GM03348 (cell line): ENCODE measurements at regions not wholly inside any gene's neighbourhood (a gene's known extent, or its start where the extent isn't known, plus 50 kb on each side); places are given as distances from the start of the nearest gene placed in this dataset.
A peak's percentile ranks its signal among the peaks of the same experiment; 100 is the strongest.

Experiments
- DNase-seq: peaks from one replicate; pipeline ENCODE4 v3.0.0; 2012; ENCODE audit warnings: low spot score

DNA sequence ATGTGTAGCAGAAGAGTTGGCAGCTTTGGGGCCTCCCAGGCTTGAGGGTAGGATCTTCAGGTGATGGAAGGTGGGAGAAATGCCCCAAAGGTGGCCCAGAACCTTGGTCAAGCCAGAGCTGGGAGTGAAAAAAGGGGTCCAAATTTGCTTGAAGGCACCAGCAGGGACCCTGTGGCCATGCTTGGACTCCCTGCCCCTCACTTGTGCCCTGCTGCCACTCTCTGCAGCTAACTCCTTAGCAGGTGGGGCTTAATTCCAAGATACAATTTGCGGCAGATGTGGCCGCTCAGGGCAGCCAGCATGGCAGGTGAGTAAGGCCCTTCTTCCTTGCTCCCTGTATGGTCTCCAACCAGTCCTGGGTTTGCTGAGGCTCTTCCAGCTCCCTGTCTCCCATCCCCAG, 51.3 kb upstream of the ADRA1D start:
- DNase-seq, result no peak

DNA sequence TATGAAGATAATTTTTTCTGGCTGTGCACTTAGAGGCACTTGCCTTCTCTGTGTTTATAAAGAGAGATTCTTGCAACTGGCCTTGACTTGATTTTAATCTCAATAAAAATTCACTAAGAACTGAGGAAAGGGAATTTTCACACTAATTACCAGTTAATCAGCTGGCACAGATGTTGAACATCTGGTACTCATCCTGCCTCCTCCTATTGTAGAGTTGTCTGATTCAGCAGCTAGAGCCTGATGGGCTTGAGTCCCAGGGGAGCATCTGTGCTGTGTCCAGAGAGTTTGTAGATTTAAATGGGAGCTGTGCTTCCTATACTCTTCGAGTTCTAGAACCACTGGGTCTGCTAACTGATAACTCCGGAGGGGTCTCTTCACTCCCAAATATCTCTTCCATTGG, 50.7 kb upstream of the ADRA1D start:
- peak; percentile 76 for DNase-seq

DNA sequence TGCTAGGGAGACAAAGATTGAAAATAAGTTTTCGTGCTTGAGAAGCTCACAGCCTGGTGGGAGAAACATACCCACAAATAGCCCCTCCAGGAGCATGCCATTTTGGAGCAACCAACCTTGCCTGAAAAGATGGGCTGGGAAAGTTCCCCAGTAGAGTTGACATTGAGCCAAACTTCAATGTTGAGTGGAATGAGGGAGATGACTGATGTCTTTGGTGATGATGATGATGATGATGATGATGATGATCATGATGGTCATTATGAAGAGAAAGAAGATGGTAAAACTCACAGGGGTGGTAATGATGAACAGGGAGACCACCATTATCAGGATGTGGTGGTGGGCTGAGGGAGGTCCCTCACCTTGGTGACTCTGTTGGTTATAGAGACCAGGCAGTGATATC, 50.1 kb upstream of the ADRA1D start:
- no peak for DNase-seq
